Hepatocyte (in vitro differentiated cells): ENCODE measurements at regions not wholly inside any gene's neighbourhood (a gene's known extent, or its start where the extent isn't known, plus 50 kb on each side); places are given as distances from the start of the nearest gene placed in this dataset.

Experiments
- DNase-seq: peaks from one replicate; pipeline ENCODE4 v3.0.0-alpha.2; 2016; ENCODE audit warnings: low spot score
- H2AFZ ChIP-seq: fragments of 200-600 bp; sonication (generic); 2 replicates; pipeline ENCODE4 v1.6.0; 2016; ENCODE audit warnings: antibody characterized with exemption, mild to moderate bottlenecking
- H3K27ac ChIP-seq: fragments of 200-600 bp; sonication (generic); 2 replicates; pipeline ENCODE4 v1.5.1; 2016; ENCODE audit warnings: mild to moderate bottlenecking
- H3K27me3 ChIP-seq: fragments of 200-600 bp; sonication (generic); 2 replicates; pipeline ENCODE4 v1.6.1; 2016
- H3K36me3 ChIP-seq: fragments of 200-600 bp; sonication (generic); replicated peaks from 2 replicates; pipeline ENCODE4 v1.5.1; 2016; ENCODE audit warnings: low read depth; ENCODE audit not compliant: insufficient read depth
- H3K4me1 ChIP-seq: fragments of 200-600 bp; sonication (generic); 2 replicates; pipeline ENCODE4 v1.5.1; 2016; ENCODE audit warnings: mild to moderate bottlenecking, moderate library complexity; ENCODE audit not compliant: insufficient read depth
- H3K4me2 ChIP-seq: fragments of 200-600 bp; sonication (generic); 2 replicates; pipeline ENCODE4 v1.6.0; 2016
- H3K4me3 ChIP-seq: fragments of 200-600 bp; sonication (generic); 2 replicates; pipeline ENCODE4 v1.5.1; 2016; ENCODE audit warnings: mild to moderate bottlenecking
- H3K79me2 ChIP-seq: fragments of 200-600 bp; sonication (generic); 2 replicates; pipeline ENCODE4 v1.6.0; 2017; ENCODE audit warnings: mild to moderate bottlenecking
- H3K9me2 ChIP-seq: fragments of 200-600 bp; sonication (generic); replicated peaks from 2 replicates; pipeline ENCODE4 v1.6.0; 2017; ENCODE audit warnings: mild to moderate bottlenecking; ENCODE audit not compliant: insufficient read depth
- H3K9me3 ChIP-seq: fragments of 200-600 bp; sonication (generic); 2 replicates; pipeline ENCODE4 v1.5.1; 2016; ENCODE audit warnings: low read depth, mild to moderate bottlenecking
- H4K20me1 ChIP-seq: fragments of 200-600 bp; sonication (generic); 2 replicates; pipeline ENCODE4 v1.6.0; 2016; ENCODE audit warnings: mild to moderate bottlenecking; ENCODE audit not compliant: insufficient read depth, poor library complexity, severe bottlenecking
- EZH2 ChIP-seq: fragments of 200-600 bp; sonication (generic); IDR thresholded peaks from 2 replicates; pipeline ENCODE4 v1.6.1; 2016; ENCODE audit warnings: antibody characterized with exemption, mild to moderate bottlenecking, borderline replicate concordance
- EZH2phosphoT487 ChIP-seq: fragments of 200-600 bp; sonication (generic); IDR thresholded peaks from one replicate; pipeline ENCODE4 v1.6.1; 2018; ENCODE audit warnings: antibody characterized with exemption, mild to moderate bottlenecking, low read depth, moderate library complexity; ENCODE audit not compliant: unreplicated experiment, severe bottlenecking
- WGBS: methylation state at CpG from one replicate; pipeline ENCODE4 v1.1.6; 2016; ENCODE audit warnings: low lambda C conversion rate; ENCODE audit errors: missing lambda C conversion rate; 5-methylcytosine and 5-hydroxymethylcytosine counted together
- TF ChIP-seq, protein P1 (sequence below): fragments of 200-600 bp; sonication (generic); IDR thresholded peaks from 2 replicates; pipeline ENCODE4 v1.5.1; 2016; ENCODE audit warnings: antibody characterized with exemption, mild to moderate bottlenecking; ENCODE audit not compliant: poor library complexity

DNA sequence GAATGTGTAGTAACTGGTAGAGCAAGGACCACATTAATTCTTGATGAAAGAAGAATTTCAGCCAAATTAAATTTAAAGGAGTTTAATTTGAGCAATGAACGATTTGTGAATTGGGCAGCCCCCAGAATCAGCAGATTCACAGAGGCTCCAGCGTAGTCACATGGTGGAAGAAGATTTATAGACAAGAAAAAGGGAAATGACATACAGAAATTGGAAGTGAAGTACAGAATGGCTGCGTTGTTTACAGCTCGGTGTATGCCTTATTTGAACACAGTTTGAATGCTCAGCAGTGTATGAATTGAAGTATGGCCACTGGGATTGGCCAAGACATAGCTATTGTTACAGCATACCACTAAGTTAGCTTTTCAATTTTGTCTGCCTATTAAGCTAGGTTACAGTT lies 173.6 kb upstream of the ARG1 start:
- Histone ChIP-seq H3K4me2 (no peak overlapping the region), H4K20me1 (no peaks in the 10 kb centered on the region), H3K27ac (no peak overlapping the region), H3K9me2 (no peaks in the 10 kb centered on the region), H3K36me3 (no peaks in the 10 kb centered on the region), H3K27me3 (no peaks in the 10 kb centered on the region), H3K79me2 (no peaks in the 10 kb centered on the region), H3K9me3 (no peaks in the 10 kb centered on the region), H3K4me3 (no peak overlapping the region), H2AFZ (no peak overlapping the region), H3K4me1 (no peaks in the 10 kb centered on the region)
- DNase-seq: no peak
- TF ChIP-seq, protein P1, sequence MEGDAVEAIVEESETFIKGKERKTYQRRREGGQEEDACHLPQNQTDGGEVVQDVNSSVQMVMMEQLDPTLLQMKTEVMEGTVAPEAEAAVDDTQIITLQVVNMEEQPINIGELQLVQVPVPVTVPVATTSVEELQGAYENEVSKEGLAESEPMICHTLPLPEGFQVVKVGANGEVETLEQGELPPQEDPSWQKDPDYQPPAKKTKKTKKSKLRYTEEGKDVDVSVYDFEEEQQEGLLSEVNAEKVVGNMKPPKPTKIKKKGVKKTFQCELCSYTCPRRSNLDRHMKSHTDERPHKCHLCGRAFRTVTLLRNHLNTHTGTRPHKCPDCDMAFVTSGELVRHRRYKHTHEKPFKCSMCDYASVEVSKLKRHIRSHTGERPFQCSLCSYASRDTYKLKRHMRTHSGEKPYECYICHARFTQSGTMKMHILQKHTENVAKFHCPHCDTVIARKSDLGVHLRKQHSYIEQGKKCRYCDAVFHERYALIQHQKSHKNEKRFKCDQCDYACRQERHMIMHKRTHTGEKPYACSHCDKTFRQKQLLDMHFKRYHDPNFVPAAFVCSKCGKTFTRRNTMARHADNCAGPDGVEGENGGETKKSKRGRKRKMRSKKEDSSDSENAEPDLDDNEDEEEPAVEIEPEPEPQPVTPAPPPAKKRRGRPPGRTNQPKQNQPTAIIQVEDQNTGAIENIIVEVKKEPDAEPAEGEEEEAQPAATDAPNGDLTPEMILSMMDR: no peak
- TF ChIP-seq EZH2phosphoT487: no peak
- TF ChIP-seq EZH2: no peak
- WGBS: 74% methylated on average over 4 of the region's 4 CpGs

DNA sequence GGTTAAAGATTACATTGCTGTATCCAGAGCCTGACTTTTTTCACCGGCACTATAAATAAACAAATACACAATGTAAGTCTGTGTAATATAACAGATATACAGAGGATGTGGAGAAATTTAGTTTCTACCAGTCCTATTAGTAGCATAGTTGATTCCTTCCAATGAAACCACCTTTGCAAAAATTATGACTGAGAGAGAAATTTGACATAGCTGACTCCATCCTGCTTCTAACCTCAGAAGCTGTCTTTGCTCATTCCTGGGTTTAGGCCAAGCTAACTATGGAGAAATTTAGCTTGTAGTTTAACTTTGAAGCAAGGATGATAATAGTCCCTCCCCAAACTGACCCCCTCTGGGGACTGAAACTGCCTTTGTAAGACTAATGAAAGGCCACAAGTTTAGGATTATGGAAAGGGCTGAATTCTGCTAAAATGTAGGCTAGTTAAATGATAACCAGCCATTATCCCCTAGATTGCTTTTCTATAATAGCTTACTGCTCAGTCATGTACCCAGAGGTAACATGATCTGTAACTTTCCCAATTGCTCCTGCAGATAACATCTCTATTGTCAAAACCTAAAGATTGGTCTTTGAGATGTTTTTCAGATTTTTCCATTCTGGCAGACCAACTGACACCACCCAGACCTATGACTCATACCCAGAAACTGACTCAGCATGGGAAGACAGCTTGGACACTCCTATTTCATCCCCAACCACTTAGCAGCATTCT lies 172.8 kb upstream of the ARG1 start:
- Histone ChIP-seq H3K4me1 (no peaks in the 10 kb centered on the region), H3K4me3 (no peak overlapping the region), H3K79me2 (no peaks in the 10 kb centered on the region), H3K4me2 (no peak overlapping the region), H3K9me2 (no peaks in the 10 kb centered on the region), H3K9me3 (no peaks in the 10 kb centered on the region), H3K27me3 (no peaks in the 10 kb centered on the region), H4K20me1 (no peaks in the 10 kb centered on the region), H3K27ac (no peak overlapping the region), H3K36me3 (no peaks in the 10 kb centered on the region), H2AFZ (no peak overlapping the region)
- WGBS: 74% methylated on average over 1 of the region's 1 CpG
- no peak for DNase-seq
- TF ChIP-seq, protein P1: no peak
- TF ChIP-seq EZH2 (no peak), EZH2phosphoT487 (no peak)

DNA sequence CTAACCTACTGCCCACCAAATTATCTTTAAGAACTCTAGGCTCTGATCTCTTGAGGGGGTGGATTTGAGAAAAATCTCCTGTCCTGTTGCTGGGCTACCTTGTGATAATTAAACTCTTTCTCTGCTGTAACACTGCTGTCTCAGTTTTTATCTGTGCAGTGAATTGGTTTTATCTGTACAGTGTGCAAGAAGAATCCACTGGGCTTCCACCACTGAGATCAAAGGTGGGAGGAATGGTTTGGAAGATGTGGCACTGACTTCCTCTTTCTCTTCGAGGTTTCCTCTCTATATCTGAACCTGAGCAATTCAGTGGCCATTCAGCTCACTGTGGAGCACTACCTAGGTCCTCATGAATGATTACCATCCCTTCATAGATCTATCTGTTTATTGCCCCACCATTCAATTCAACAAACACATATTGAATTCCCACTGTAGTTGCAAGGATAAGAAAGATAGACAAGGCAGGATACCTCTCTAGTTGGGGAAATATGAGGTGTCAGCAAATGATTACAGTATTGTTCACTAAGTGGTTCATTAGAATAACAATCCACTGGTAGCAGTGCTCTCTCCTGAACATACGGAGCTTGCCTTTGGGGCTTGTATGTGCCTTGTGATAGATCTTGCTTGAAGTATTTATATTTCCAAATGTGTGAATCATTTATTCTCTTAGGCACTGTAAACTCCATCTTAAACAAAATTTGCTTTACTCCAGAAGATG lies 172.1 kb upstream of the ARG1 start:
- Histone ChIP-seq H2AFZ (no peak overlapping the region), H3K79me2 (no peaks in the 10 kb centered on the region)
- no peak for DNase-seq

More for the DNA sequence above, 172.1 kb upstream of the ARG1 start:
- Histone ChIP-seq H3K9me3 (no peaks in the 10 kb centered on the region), H3K27me3 (no peaks in the 10 kb centered on the region), H3K4me2 (no peak overlapping the region), H3K27ac (no peak overlapping the region), H4K20me1 (no peaks in the 10 kb centered on the region), H3K4me1 (no peaks in the 10 kb centered on the region), H3K36me3 (no peaks in the 10 kb centered on the region), H3K4me3 (no peak overlapping the region), H3K9me2 (no peaks in the 10 kb centered on the region)
- WGBS: 87% methylated on average over 2 of the region's 2 CpGs
- TF ChIP-seq, protein P1: no peak
- TF ChIP-seq EZH2phosphoT487: no peak
- TF ChIP-seq EZH2: no peak
